ENCODE measurements at regions not wholly inside any gene's neighbourhood (a gene's known extent, or its start where the extent isn't known, plus 50 kb on each side); places are given as distances from the start of the nearest gene placed in this dataset.

DNA sequence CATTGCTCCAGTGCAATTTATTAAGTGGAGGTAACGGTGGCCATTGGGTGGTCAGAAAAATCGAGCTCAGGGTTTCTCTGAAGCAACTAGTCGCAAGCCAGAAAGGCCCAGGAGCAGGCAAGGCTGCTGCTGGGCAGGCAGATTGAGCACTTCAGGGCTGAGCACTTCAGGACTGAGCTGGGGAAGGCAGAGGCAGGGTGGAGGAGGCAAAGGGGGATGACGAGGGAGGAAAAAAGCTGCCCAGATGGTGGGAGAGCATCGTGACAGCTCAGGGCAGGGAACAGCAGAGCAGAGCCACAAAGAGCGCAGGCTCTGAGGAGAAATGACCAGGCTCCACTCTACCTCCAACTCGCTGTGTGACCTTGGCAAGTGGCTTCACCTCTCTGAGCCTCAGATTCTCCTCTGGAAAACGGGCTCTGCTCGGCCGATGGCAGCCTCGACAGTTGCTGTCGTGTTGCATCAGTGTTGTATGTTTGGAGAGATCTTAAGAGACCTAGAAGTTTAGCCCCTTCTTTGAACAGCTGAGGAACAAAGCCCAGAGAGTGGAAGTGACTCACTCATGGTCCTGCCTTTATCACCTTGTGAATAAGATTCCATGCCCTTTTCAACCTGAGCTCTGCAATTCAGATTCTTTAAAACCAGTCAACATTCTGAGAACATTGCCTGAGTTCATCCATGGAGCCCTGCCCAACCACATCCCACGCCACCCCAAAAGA is 141.4 kb downstream of the SYF2 start:
- TF ChIP-seq, protein P1, sequence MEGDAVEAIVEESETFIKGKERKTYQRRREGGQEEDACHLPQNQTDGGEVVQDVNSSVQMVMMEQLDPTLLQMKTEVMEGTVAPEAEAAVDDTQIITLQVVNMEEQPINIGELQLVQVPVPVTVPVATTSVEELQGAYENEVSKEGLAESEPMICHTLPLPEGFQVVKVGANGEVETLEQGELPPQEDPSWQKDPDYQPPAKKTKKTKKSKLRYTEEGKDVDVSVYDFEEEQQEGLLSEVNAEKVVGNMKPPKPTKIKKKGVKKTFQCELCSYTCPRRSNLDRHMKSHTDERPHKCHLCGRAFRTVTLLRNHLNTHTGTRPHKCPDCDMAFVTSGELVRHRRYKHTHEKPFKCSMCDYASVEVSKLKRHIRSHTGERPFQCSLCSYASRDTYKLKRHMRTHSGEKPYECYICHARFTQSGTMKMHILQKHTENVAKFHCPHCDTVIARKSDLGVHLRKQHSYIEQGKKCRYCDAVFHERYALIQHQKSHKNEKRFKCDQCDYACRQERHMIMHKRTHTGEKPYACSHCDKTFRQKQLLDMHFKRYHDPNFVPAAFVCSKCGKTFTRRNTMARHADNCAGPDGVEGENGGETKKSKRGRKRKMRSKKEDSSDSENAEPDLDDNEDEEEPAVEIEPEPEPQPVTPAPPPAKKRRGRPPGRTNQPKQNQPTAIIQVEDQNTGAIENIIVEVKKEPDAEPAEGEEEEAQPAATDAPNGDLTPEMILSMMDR (IDR thresholded peaks at IDR 0.05) = no peak
- no peak for TF ChIP-seq RAD21 (conservative IDR thresholded peaks at IDR 0.05 in 1 of 2, IDR thresholded peaks at IDR 0.05 in 1 of 2)
- no peak for TF ChIP-seq CBX2 (IDR thresholded peaks at IDR 0.05; ENCODE audit: borderline replicate concordance, low read depth)
- TF ChIP-seq EP300 (IDR thresholded peaks at IDR 0.05) = no peak
- TF ChIP-seq CHD4 (IDR thresholded peaks at IDR 0.05; ENCODE audit: borderline replicate concordance) = no peak
- no peak for TF ChIP-seq MAFK (IDR thresholded peaks at IDR 0.05; ENCODE audit: partially characterized antibody)
- TF ChIP-seq POLR2A (IDR thresholded peaks at IDR 0.05; ENCODE audit: low read length) = no peak
- no peak for TF ChIP-seq MYC (IDR thresholded peaks at IDR 0.05; ENCODE audit: borderline replicate concordance, low read length)
- TF ChIP-seq PHF8 (IDR thresholded peaks at IDR 0.05; ENCODE audit: borderline replicate concordance, low read depth) = no peak
- TF ChIP-seq, protein P2, sequence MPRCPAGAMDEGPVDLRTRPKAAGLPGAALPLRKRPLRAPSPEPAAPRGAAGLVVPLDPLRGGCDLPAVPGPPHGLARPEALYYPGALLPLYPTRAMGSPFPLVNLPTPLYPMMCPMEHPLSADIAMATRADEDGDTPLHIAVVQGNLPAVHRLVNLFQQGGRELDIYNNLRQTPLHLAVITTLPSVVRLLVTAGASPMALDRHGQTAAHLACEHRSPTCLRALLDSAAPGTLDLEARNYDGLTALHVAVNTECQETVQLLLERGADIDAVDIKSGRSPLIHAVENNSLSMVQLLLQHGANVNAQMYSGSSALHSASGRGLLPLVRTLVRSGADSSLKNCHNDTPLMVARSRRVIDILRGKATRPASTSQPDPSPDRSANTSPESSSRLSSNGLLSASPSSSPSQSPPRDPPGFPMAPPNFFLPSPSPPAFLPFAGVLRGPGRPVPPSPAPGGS (IDR thresholded peaks at IDR 0.05) = no peak
- TF ChIP-seq HDAC2 (IDR thresholded peaks at IDR 0.05) = no peak
- TF ChIP-seq, protein P3, sequence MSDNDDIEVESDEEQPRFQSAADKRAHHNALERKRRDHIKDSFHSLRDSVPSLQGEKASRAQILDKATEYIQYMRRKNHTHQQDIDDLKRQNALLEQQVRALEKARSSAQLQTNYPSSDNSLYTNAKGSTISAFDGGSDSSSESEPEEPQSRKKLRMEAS (IDR thresholded peaks at IDR 0.05) = no peak
- TF ChIP-seq RCOR1 (IDR thresholded peaks at IDR 0.05; ENCODE audit: low read depth, low read length) = no peak
- no peak for TF ChIP-seq ZNF302 (CRISPR knock-in tag; IDR thresholded peaks at IDR 0.05)

All from A549 (cell line).